ENCODE measurements at regions not wholly inside any gene's neighbourhood (a gene's known extent, or its start where the extent isn't known, plus 50 kb on each side); places are given as distances from the start of the nearest gene placed in this dataset.

- TF ChIP-seq, protein P1, sequence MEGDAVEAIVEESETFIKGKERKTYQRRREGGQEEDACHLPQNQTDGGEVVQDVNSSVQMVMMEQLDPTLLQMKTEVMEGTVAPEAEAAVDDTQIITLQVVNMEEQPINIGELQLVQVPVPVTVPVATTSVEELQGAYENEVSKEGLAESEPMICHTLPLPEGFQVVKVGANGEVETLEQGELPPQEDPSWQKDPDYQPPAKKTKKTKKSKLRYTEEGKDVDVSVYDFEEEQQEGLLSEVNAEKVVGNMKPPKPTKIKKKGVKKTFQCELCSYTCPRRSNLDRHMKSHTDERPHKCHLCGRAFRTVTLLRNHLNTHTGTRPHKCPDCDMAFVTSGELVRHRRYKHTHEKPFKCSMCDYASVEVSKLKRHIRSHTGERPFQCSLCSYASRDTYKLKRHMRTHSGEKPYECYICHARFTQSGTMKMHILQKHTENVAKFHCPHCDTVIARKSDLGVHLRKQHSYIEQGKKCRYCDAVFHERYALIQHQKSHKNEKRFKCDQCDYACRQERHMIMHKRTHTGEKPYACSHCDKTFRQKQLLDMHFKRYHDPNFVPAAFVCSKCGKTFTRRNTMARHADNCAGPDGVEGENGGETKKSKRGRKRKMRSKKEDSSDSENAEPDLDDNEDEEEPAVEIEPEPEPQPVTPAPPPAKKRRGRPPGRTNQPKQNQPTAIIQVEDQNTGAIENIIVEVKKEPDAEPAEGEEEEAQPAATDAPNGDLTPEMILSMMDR (conservative IDR thresholded peaks at IDR 0.05; ENCODE audit: low read depth, low read length), result no peak
- no peak for TF ChIP-seq EZH2 (IDR thresholded peaks at IDR 0.05; ENCODE audit: borderline replicate concordance, low read depth, low read length, poor library complexity, severe bottlenecking)
- Histone ChIP-seq H3K9me3 (ENCODE audit: low read depth, low read length, poor library complexity, severe bottlenecking) (no peaks in the 10 kb centered on the region), H3K27ac (ENCODE audit: low read depth, low read length, poor library complexity, severe bottlenecking) (no peak overlapping the region), H3K27me3 (replicated peaks; ENCODE audit: insufficient read depth, low read depth, low read length, poor library complexity) (no peaks in the 10 kb centered on the region), H3K4me1 (ENCODE audit: insufficient read depth, low read length, poor library complexity, severe bottlenecking) (peaks cover 10% of the 10 kb centered on the region), H3K4me3 (ENCODE audit: low read depth, low read length, poor library complexity, severe bottlenecking) (no peak overlapping the region), H3K36me3 (ENCODE audit: insufficient read depth, low read length, poor library complexity, severe bottlenecking) (no peaks in the 10 kb centered on the region)
- ChIA-PET POLR2A (ENCODE audit: low non-redundant PET) (no interaction called here), CTCF (no interaction called here)
- no TSS peak for BruUV-seq (replicated peaks)
- intact Hi-C loops (cut with micrococcal nuclease; ENCODE audit: unreplicated experiment), result no loop called here
- DNase-seq (ENCODE audit: low spot score), result no peak
Measured at GRCh38 chr12:93055221-93055620, 126.1 kb upstream of the EEA1 start.

DNA sequence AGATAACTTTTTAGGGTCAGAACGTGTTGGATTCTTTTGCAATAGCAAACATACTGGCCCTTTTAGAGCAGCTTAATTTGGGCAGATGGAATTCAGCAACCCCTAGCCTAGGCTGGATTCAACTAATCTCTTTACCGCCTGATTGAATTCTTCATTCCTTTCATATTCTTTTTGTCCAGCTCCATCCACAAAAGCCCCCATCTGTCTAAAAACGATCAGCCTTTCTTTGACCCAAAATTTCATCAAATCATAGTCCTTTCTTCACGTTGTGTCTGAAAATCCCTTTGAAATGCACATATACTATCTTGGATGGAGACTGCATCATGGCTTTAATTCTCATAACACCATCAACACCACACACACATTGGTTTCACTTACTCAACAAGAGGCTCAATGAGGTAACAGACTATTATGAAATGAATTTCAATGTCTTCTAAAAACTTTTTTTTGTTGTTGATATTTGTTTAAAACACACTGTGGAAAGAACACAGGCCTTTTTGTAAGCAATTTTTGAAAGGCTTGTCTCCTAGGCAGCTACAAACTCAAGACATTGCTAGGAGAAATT is 128.0 kb upstream of the EEA1 start:
- Histone ChIP-seq H3K9me3 (ENCODE audit: low read depth, low read length, poor library complexity, severe bottlenecking) (no peaks in the 10 kb centered on the region), H3K27ac (ENCODE audit: low read depth, low read length, poor library complexity, severe bottlenecking) (no peak overlapping the region), H3K4me3 (ENCODE audit: low read depth, low read length, poor library complexity, severe bottlenecking) (no peak overlapping the region), H3K36me3 (ENCODE audit: insufficient read depth, low read length, poor library complexity, severe bottlenecking) (no peaks in the 10 kb centered on the region), H3K27me3 (replicated peaks; ENCODE audit: insufficient read depth, low read depth, low read length, poor library complexity) (no peaks in the 10 kb centered on the region), H3K4me1 (ENCODE audit: insufficient read depth, low read length, poor library complexity, severe bottlenecking) (peaks cover 19% of the 10 kb centered on the region)
- ChIA-PET CTCF (no interaction called here), POLR2A (ENCODE audit: low non-redundant PET) (no interaction called here)
- intact Hi-C loops (cut with micrococcal nuclease; ENCODE audit: unreplicated experiment), result no loop called here
- BruUV-seq (replicated peaks), result no TSS peak
- DNase-seq (ENCODE audit: low spot score), result no peak
- TF ChIP-seq, protein P1 (conservative IDR thresholded peaks at IDR 0.05; ENCODE audit: low read depth, low read length), result no peak
- no peak for TF ChIP-seq EZH2 (IDR thresholded peaks at IDR 0.05; ENCODE audit: borderline replicate concordance, low read depth, low read length, poor library complexity, severe bottlenecking)

- no TSS peak for BruUV-seq (replicated peaks)
- Histone ChIP-seq H3K4me1 (ENCODE audit: insufficient read depth, low read length, poor library complexity, severe bottlenecking) (peaks cover 19% of the 10 kb centered on the region), H3K27ac (ENCODE audit: low read depth, low read length, poor library complexity, severe bottlenecking) (no peak overlapping the region), H3K4me3 (ENCODE audit: low read depth, low read length, poor library complexity, severe bottlenecking) (no peak overlapping the region), H3K36me3 (ENCODE audit: insufficient read depth, low read length, poor library complexity, severe bottlenecking) (no peaks in the 10 kb centered on the region), H3K9me3 (ENCODE audit: low read depth, low read length, poor library complexity, severe bottlenecking) (no peaks in the 10 kb centered on the region), H3K27me3 (replicated peaks; ENCODE audit: insufficient read depth, low read depth, low read length, poor library complexity) (no peaks in the 10 kb centered on the region)
- intact Hi-C loops (cut with micrococcal nuclease; ENCODE audit: unreplicated experiment), result no loop called here
- CTCF ChIA-PET, result no interaction called here
- TF ChIP-seq, protein P1 (conservative IDR thresholded peaks at IDR 0.05; ENCODE audit: low read depth, low read length), result no peak
- no peak for TF ChIP-seq EZH2 (IDR thresholded peaks at IDR 0.05; ENCODE audit: borderline replicate concordance, low read depth, low read length, poor library complexity, severe bottlenecking)
- no peak for DNase-seq (ENCODE audit: low spot score)
- POLR2A ChIA-PET (ENCODE audit: low non-redundant PET), result no interaction called here
Measured at GRCh38 chr12:93058280-93058679, 129.2 kb upstream of the EEA1 start.
